HG02763 (cell line): ENCODE measurements at regions not wholly inside any gene's neighbourhood (a gene's known extent, or its start where the extent isn't known, plus 50 kb on each side); places are given as distances from the start of the nearest gene placed in this dataset.

Experiments
- ATAC-seq: cut with Tn5 transposase; IDR thresholded peaks from one replicate; pipeline ENCODE4 v1.9.1; 2021; ENCODE audit warnings: mild to moderate bottlenecking, moderate library complexity; ENCODE audit not compliant: unreplicated experiment

- ATAC-seq, result no peak
These were observed 575.9 kb downstream of the MID1IP1 start for GRCh38 chrX:39377157-39377556.

- no peak for ATAC-seq
These were observed 576.5 kb downstream of the MID1IP1 start for GRCh38 chrX:39377773-39378172.

GRCh38 chrX:39381422-39381821 is 580.2 kb downstream of the MID1IP1 start:
- ATAC-seq, result no peak

- no peak for ATAC-seq
These were observed 583.7 kb downstream of the MID1IP1 start for GRCh38 chrX:39384996-39385395.

- ATAC-seq, result no peak
These were observed 587.5 kb downstream of the MID1IP1 start for GRCh38 chrX:39388730-39389129.

GRCh38 chrX:39396358-39396995 is 595.2 kb downstream of the MID1IP1 start:
- no peak for ATAC-seq

- no peak for ATAC-seq
These were observed 596.4 kb downstream of the MID1IP1 start for GRCh38 chrX:39397561-39398199.

GRCh38 chrX:39398215-39398962 is 597.1 kb downstream of the MID1IP1 start:
- ATAC-seq, result no peak

GRCh38 chrX:39398963-39399261 is 597.7 kb downstream of the MID1IP1 start:
- ATAC-seq, result no peak

- ATAC-seq, result no peak
These were observed 598.1 kb downstream of the MID1IP1 start for GRCh38 chrX:39399387-39399786.

GRCh38 chrX:39401483-39402110 is 600.3 kb downstream of the MID1IP1 start:
- ATAC-seq, result no peak

GRCh38 chrX:39402158-39402557 is 600.9 kb downstream of the MID1IP1 start:
- no peak for ATAC-seq

GRCh38 chrX:39406799-39407198 is 605.5 kb downstream of the MID1IP1 start:
- no peak for ATAC-seq

GRCh38 chrX:39409246-39409917 is 608.1 kb downstream of the MID1IP1 start:
- ATAC-seq, result no peak

- no peak for ATAC-seq
These were observed 613.1 kb downstream of the MID1IP1 start for GRCh38 chrX:39414290-39414854.

GRCh38 chrX:39416547-39417260 is 615.4 kb downstream of the MID1IP1 start:
- no peak for ATAC-seq

GRCh38 chrX:39418254-39418704 is 617.0 kb downstream of the MID1IP1 start:
- ATAC-seq, result no peak

GRCh38 chrX:39418731-39419638 is 617.7 kb downstream of the MID1IP1 start:
- ATAC-seq, result no peak

- ATAC-seq, result no peak
These were observed 619.7 kb downstream of the MID1IP1 start for GRCh38 chrX:39421006-39421405.
